GM23338 (cell line): ENCODE measurements at regions not wholly inside any gene's neighbourhood (a gene's known extent, or its start where the extent isn't known, plus 50 kb on each side); places are given as distances from the start of the nearest gene placed in this dataset.

ENCODE experiments used
- CTCF ChIP-seq, 2 experiments: fragments of 200-600 bp in 1 of 2; sonication (generic) in 1 of 2; conservative IDR thresholded peaks; 2 replicates each; pipeline versions ENCODE4 v1.5.1 to v1.6.1; 2016 to 2017; ENCODE audit warnings: antibody characterized with exemption in 2 of 2, low read depth in 2 of 2, mild to moderate bottlenecking in 2 of 2, moderate library complexity in 1 of 2
- EZH2 ChIP-seq: fragments of 200-600 bp; sonication (generic); IDR thresholded peaks from one replicate; pipeline ENCODE4 v1.8.0; 2017; ENCODE audit warnings: antibody characterized with exemption, mild to moderate bottlenecking, low read depth; ENCODE audit not compliant: unreplicated experiment
- POLR2AphosphoS5 ChIP-seq: IDR thresholded peaks from 2 replicates; pipeline ENCODE4 v1.6.1; 2016; ENCODE audit warnings: antibody characterized with exemption, low read depth

- TF ChIP-seq CTCF (conservative IDR thresholded peaks at IDR 0.05; ENCODE audit: low read depth in 2 of 2) (no peak), POLR2AphosphoS5 (no peak), EZH2 (no peak)
These were observed 73.3 kb upstream of the B3GAT1 start for GRCh38 chr11:134485316-134485715.
